Fibroblast of lung (primary cell): ENCODE measurements at regions not wholly inside any gene's neighbourhood (a gene's known extent, or its start where the extent isn't known, plus 50 kb on each side); places are given as distances from the start of the nearest gene placed in this dataset.

Experiments
- DNase-seq, 2 donors: peaks; one replicate each; pipeline versions ENCODE4 v3.0.0 to v3.0.0-alpha.2; 2010; ENCODE audit warnings: low read depth in 2 of 2
- H2AFZ ChIP-seq: 2 replicates; pipeline ENCODE4 v1.5.1; 2012; ENCODE audit warnings: low read length, control low read depth, inconsistent platforms
- H3K27ac ChIP-seq: 2 replicates; pipeline ENCODE4 v1.5.1; 2011; ENCODE audit warnings: low read length, control low read depth; ENCODE audit not compliant: insufficient read depth
- H3K27me3 ChIP-seq: 2 replicates; pipeline ENCODE4 v1.5.1; 2011; ENCODE audit warnings: mild to moderate bottlenecking, low read length; ENCODE audit not compliant: control insufficient read depth, insufficient read depth
- H3K36me3 ChIP-seq: 2 replicates; pipeline ENCODE4 v1.5.1; 2011; ENCODE audit warnings: low read length; ENCODE audit not compliant: control insufficient read depth, insufficient read depth
- H3K4me1 ChIP-seq: 2 replicates; pipeline ENCODE4 v1.5.1; 2011; ENCODE audit warnings: low read length; ENCODE audit not compliant: control insufficient read depth, insufficient read depth; ENCODE audit errors: extremely low read depth
- H3K4me2 ChIP-seq: 2 replicates; pipeline ENCODE4 v1.5.1; 2011; ENCODE audit warnings: low read length, control low read depth; ENCODE audit not compliant: insufficient read depth; ENCODE audit errors: extremely low read depth
- H3K4me3 ChIP-seq, 4 experiments: fragments of 200-600 bp in 1 of 4; sonication (generic) in 1 of 4; replicated peaks in 1 of 4; 2 replicates each; pipeline ENCODE4 v1.5.1; 2011 to 2016; ENCODE audit warnings: low read length in 4 of 4, low read depth in 3 of 4, mild to moderate bottlenecking in 3 of 4, control low read depth in 2 of 4, inconsistent platforms in 1 of 4, mixed read lengths in 1 of 4; ENCODE audit not compliant: insufficient read depth in 1 of 4; ENCODE audit errors: control extremely low read depth in 1 of 4
- H3K79me2 ChIP-seq: 2 replicates; pipeline ENCODE4 v1.5.1; 2012; ENCODE audit warnings: mild to moderate bottlenecking, low read length, inconsistent platforms; ENCODE audit not compliant: control insufficient read depth, insufficient read depth
- H3K9ac ChIP-seq: 2 replicates; pipeline ENCODE4 v1.5.1; 2011; ENCODE audit warnings: mild to moderate bottlenecking, low read length, control low read depth; ENCODE audit not compliant: insufficient read depth
- H3K9me3 ChIP-seq: 2 replicates; pipeline ENCODE4 v1.5.1; 2012; ENCODE audit warnings: low read depth, low read length; ENCODE audit not compliant: control insufficient read depth, insufficient read depth
- H4K20me1 ChIP-seq: 2 replicates; pipeline ENCODE4 v1.5.1; 2011; ENCODE audit warnings: low read length; ENCODE audit not compliant: control insufficient read depth, insufficient read depth; ENCODE audit errors: extremely low read depth
- CTCF ChIP-seq, 2 donors: IDR thresholded peaks in 1 of 2; conservative IDR thresholded peaks in 1 of 2; 1 replicate in 1 of 2; 2 replicates in 1 of 2; pipeline ENCODE4 v1.5.1; 2011 to 2012; ENCODE audit warnings: low read length in 2 of 2, control low read depth in 1 of 2, inconsistent platforms in 1 of 2, low read depth in 1 of 2, mild to moderate bottlenecking in 1 of 2
- EZH2 ChIP-seq: IDR thresholded peaks from 2 replicates; pipeline ENCODE4 v1.5.1; 2012; ENCODE audit warnings: low read length, control low read depth, mild to moderate bottlenecking; ENCODE audit errors: missing control alignments

GRCh38 chr7:115474137-115474536 is 552.2 kb downstream of the MDFIC start:
- Histone ChIP-seq H4K20me1 (no peaks in the 10 kb centered on the region), H3K27ac (no peak overlapping the region), H3K36me3 (no peaks in the 10 kb centered on the region), H3K4me2 (no peak overlapping the region), H3K4me3 (no peak overlapping the region), H3K27me3 (no peaks in the 10 kb centered on the region), H3K9ac (no peak overlapping the region), H3K4me1 (no peaks in the 10 kb centered on the region), H3K9me3 (no peaks in the 10 kb centered on the region), H3K79me2 (no peaks in the 10 kb centered on the region), H2AFZ (no peak overlapping the region)
- TF ChIP-seq CTCF (conservative IDR thresholded peaks at IDR 0.05 in 1 of 2, IDR thresholded peaks at IDR 0.05 in 1 of 2; ENCODE audit: low read depth in 1 of 2, low read length in 2 of 2) (no peak), EZH2 (no peak)
- no peak for DNase-seq

- H3K79me2 ChIP-seq: no peaks in the 10 kb centered on the region
- DNase-seq: peak; percentile 60 to 65
Observed at GRCh38 chr7:115471891-115472290, 550.0 kb downstream of the MDFIC start.

GRCh38 chr7:115462301-115463015 is 540.6 kb downstream of the MDFIC start:
- Histone ChIP-seq H3K27me3 (no peaks in the 10 kb centered on the region), H3K4me2 (no peak overlapping the region), H3K9me3 (no peaks in the 10 kb centered on the region), H3K4me1 (no peaks in the 10 kb centered on the region), H3K4me3 (no peak overlapping the region), H3K9ac (no peak overlapping the region), H3K36me3 (no peaks in the 10 kb centered on the region), H3K27ac (no peak overlapping the region), H3K79me2 (no peaks in the 10 kb centered on the region), H4K20me1 (no peaks in the 10 kb centered on the region), H2AFZ (no peak overlapping the region)
- no peak for DNase-seq
- TF ChIP-seq CTCF (conservative IDR thresholded peaks at IDR 0.05 in 1 of 2, IDR thresholded peaks at IDR 0.05 in 1 of 2; ENCODE audit: low read depth in 1 of 2, low read length in 2 of 2) (no peak), EZH2 (no peak)

More at GRCh38 chr7:115471891-115472290, 550.0 kb downstream of the MDFIC start:
- Histone ChIP-seq H3K27me3 (no peaks in the 10 kb centered on the region), H3K9me3 (no peaks in the 10 kb centered on the region), H2AFZ (no peak overlapping the region), H3K27ac (no peak overlapping the region), H3K9ac (no peak overlapping the region), H3K4me2 (no peak overlapping the region), H3K36me3 (no peaks in the 10 kb centered on the region), H3K4me1 (no peaks in the 10 kb centered on the region), H4K20me1 (no peaks in the 10 kb centered on the region), H3K4me3 (no peak overlapping the region)
- no peak for TF ChIP-seq CTCF (conservative IDR thresholded peaks at IDR 0.05 in 1 of 2, IDR thresholded peaks at IDR 0.05 in 1 of 2; ENCODE audit: low read depth in 1 of 2, low read length in 2 of 2)
